Activated T-cell treated with anti-CD3 and anti-CD28 coated beads, Interleukin-2, amount 50 U/mL, for 4 hours (primary cell): ENCODE measurements at regions not wholly inside any gene's neighbourhood (a gene's known extent, or its start where the extent isn't known, plus 50 kb on each side); places are given as distances from the start of the nearest gene placed in this dataset.
A peak's percentile ranks its signal among the peaks of the same experiment; 100 is the strongest.
"Not testable (repeated sequence)": the region's sequence is repeated elsewhere in the genome, so short reads cannot be mapped to it uniquely, and the experiment has no call there.

ENCODE experiments used
- ATAC-seq, 2 donors: fragments of 200-7000 bp; cut with Tn5 transposase; one replicate each; pipeline ENCODE4 v1.10.0; 2021
- DNase-seq: peaks from one replicate; pipeline ENCODE4 v3.0.0-alpha.2; 2020
- H3K27me3 Mint-ChIP-seq: one replicate; pipeline ENCODE4 v1.8.0; 2021; ENCODE audit warnings: low read depth, mixed read lengths
- H3K36me3 Mint-ChIP-seq: one replicate; pipeline ENCODE4 v1.8.0; 2022; ENCODE audit warnings: mixed read lengths; ENCODE audit not compliant: insufficient read depth
- H3K4me1 Mint-ChIP-seq: one replicate; pipeline ENCODE4 v1.8.0; 2021; ENCODE audit warnings: low read depth, mixed read lengths
- H3K4me3 Mint-ChIP-seq: one replicate; pipeline ENCODE4 v1.8.0; 2021; ENCODE audit warnings: mild to moderate bottlenecking, moderate library complexity, mixed read lengths
- H3K9me3 Mint-ChIP-seq: one replicate; pipeline ENCODE4 v1.8.0; 2021; ENCODE audit warnings: mixed read lengths

GRCh38 chrX:134045372-134045771 is 60.0 kb upstream of the GPC3 start:
- DNase-seq, H3K4me1 Mint-ChIP-seq, H3K9me3 Mint-ChIP-seq, H3K36me3 Mint-ChIP-seq, H3K27me3 Mint-ChIP-seq, ATAC-seq, H3K4me3 Mint-ChIP-seq: not testable (repeated sequence)

- not testable (repeated sequence) for DNase-seq, H3K27me3 Mint-ChIP-seq, H3K4me1 Mint-ChIP-seq, H3K4me3 Mint-ChIP-seq, H3K36me3 Mint-ChIP-seq, ATAC-seq, H3K9me3 Mint-ChIP-seq
These were observed 81.7 kb upstream of the GPC3 start for GRCh38 chrX:134067107-134067506.

GRCh38 chrX:134071899-134072298 is 86.5 kb upstream of the GPC3 start:
- DNase-seq, H3K36me3 Mint-ChIP-seq, H3K4me3 Mint-ChIP-seq, ATAC-seq, H3K9me3 Mint-ChIP-seq, H3K27me3 Mint-ChIP-seq, H3K4me1 Mint-ChIP-seq: not testable (repeated sequence)

GRCh38 chrX:134073341-134073740 is 87.9 kb upstream of the GPC3 start:
- Mint-ChIP-seq H3K27me3 (no peaks in the 10 kb centered on the region), H3K4me3 (no peak overlapping the region), H3K4me1 (no peaks in the 10 kb centered on the region), H3K9me3 (no peaks in the 10 kb centered on the region), H3K36me3 (no peaks in the 10 kb centered on the region)
- DNase-seq (no peak), ATAC-seq (no peak)

GRCh38 chrX:134074151-134074550 is 88.8 kb upstream of the GPC3 start:
- H3K36me3 Mint-ChIP-seq: no peaks in the 10 kb centered on the region
- H3K27me3 Mint-ChIP-seq: no peaks in the 10 kb centered on the region
- no peak for ATAC-seq
- no peaks in the 10 kb centered on the region for H3K4me1 Mint-ChIP-seq
- no peaks in the 10 kb centered on the region for H3K9me3 Mint-ChIP-seq
- H3K4me3 Mint-ChIP-seq: no peak overlapping the region
- DNase-seq: no peak

GRCh38 chrX:134075894-134076718 is 90.7 kb upstream of the GPC3 start:
- Mint-ChIP-seq H3K9me3 (no peaks in the 10 kb centered on the region), H3K4me3 (no peak overlapping the region), H3K4me1 (no peaks in the 10 kb centered on the region), H3K27me3 (no peaks in the 10 kb centered on the region), H3K36me3 (no peaks in the 10 kb centered on the region)
- no peak for DNase-seq
- no peak for ATAC-seq

GRCh38 chrX:134095366-134095765 is 110.0 kb upstream of the GPC3 start:
- Mint-ChIP-seq H3K4me3 (no peak overlapping the region), H3K9me3 (no peaks in the 10 kb centered on the region), H3K36me3 (no peaks in the 10 kb centered on the region), H3K4me1 (no peaks in the 10 kb centered on the region), H3K27me3 (no peaks in the 10 kb centered on the region)
- no peak for DNase-seq
- no peak for ATAC-seq

GRCh38 chrX:134101636-134102035 is 116.2 kb upstream of the GPC3 start:
- Mint-ChIP-seq H3K36me3 (no peaks in the 10 kb centered on the region), H3K4me1 (no peaks in the 10 kb centered on the region), H3K9me3 (no peaks in the 10 kb centered on the region), H3K4me3 (no peak overlapping the region), H3K27me3 (no peaks in the 10 kb centered on the region)
- ATAC-seq: no peak
- no peak for DNase-seq

- Mint-ChIP-seq H3K27me3 (peaks cover 2% of the 10 kb centered on the region), H3K36me3 (no peaks in the 10 kb centered on the region), H3K9me3 (no peaks in the 10 kb centered on the region), H3K4me1 (no peaks in the 10 kb centered on the region), H3K4me3 (no peak overlapping the region)
- ATAC-seq (no peak), DNase-seq (no peak)
These were observed 121.7 kb upstream of the CCDC160 start for GRCh38 chrX:134115270-134115669.

- Mint-ChIP-seq H3K27me3 (peaks cover 6% of the 10 kb centered on the region), H3K36me3 (no peaks in the 10 kb centered on the region)
These were observed 99.6 kb upstream of the CCDC160 start for GRCh38 chrX:134137341-134137740.

GRCh38 chrX:134139090-134139489 is 97.9 kb upstream of the CCDC160 start:
- Mint-ChIP-seq H3K4me1 (no peaks in the 10 kb centered on the region), H3K27me3 (peaks cover 6% of the 10 kb centered on the region), H3K4me3 (no peak overlapping the region), H3K36me3 (no peaks in the 10 kb centered on the region), H3K9me3 (no peaks in the 10 kb centered on the region)
- DNase-seq: no peak
- no peak for ATAC-seq

More at GRCh38 chrX:134137341-134137740, 99.6 kb upstream of the CCDC160 start:
- Mint-ChIP-seq H3K4me3 (no peak overlapping the region), H3K9me3 (no peaks in the 10 kb centered on the region), H3K4me1 (no peaks in the 10 kb centered on the region)
- ATAC-seq: no peak
- no peak for DNase-seq

- no peak overlapping the region for H3K4me3 Mint-ChIP-seq
- ATAC-seq: no peak
- H3K9me3 Mint-ChIP-seq: no peaks in the 10 kb centered on the region
- no peaks in the 10 kb centered on the region for H3K36me3 Mint-ChIP-seq
- no peak for DNase-seq
- H3K27me3 Mint-ChIP-seq: peaks cover 4% of the 10 kb centered on the region
- peaks cover 2% of the 10 kb centered on the region for H3K4me1 Mint-ChIP-seq
These were observed 92.8 kb upstream of the CCDC160 start for GRCh38 chrX:134144231-134144630.

GRCh38 chrX:134146493-134146892 is 90.5 kb upstream of the CCDC160 start:
- no peak for DNase-seq
- H3K36me3 Mint-ChIP-seq: no peaks in the 10 kb centered on the region
- H3K4me1 Mint-ChIP-seq: peaks cover 2% of the 10 kb centered on the region
- H3K9me3 Mint-ChIP-seq: no peaks in the 10 kb centered on the region
- H3K27me3 Mint-ChIP-seq: no peaks in the 10 kb centered on the region
- ATAC-seq: no peak
- H3K4me3 Mint-ChIP-seq: no peak overlapping the region

- Mint-ChIP-seq H3K27me3 (no peaks in the 10 kb centered on the region), H3K36me3 (no peaks in the 10 kb centered on the region), H3K4me3 (no peak overlapping the region), H3K4me1 (peaks cover 2% of the 10 kb centered on the region), H3K9me3 (no peaks in the 10 kb centered on the region)
- no peak for ATAC-seq
- no peak for DNase-seq
These were observed 88.8 kb upstream of the CCDC160 start for GRCh38 chrX:134148172-134148692.

- DNase-seq: no peak
- H3K36me3 Mint-ChIP-seq: no peaks in the 10 kb centered on the region
- H3K4me1 Mint-ChIP-seq: peaks cover 4% of the 10 kb centered on the region
- ATAC-seq: peak; percentile 87 to 88
- no peaks in the 10 kb centered on the region for H3K27me3 Mint-ChIP-seq
- H3K4me3 Mint-ChIP-seq: no peak overlapping the region
- H3K9me3 Mint-ChIP-seq: no peaks in the 10 kb centered on the region
These were observed 78.0 kb upstream of the CCDC160 start for GRCh38 chrX:134158821-134159512.
